PC-3 (cell line): ENCODE measurements at regions not wholly inside any gene's neighbourhood (a gene's known extent, or its start where the extent isn't known, plus 50 kb on each side); places are given as distances from the start of the nearest gene placed in this dataset.

Experiments used
- ATAC-seq: fragments of 200-7000 bp; cut with Tn5 transposase; 2 replicates; pipeline ENCODE4 v1.9.1; 2020; ENCODE audit warnings: mild to moderate bottlenecking, moderate library complexity
- BruUV-seq: library from RNA; stranded (reverse); fragments of 400-500 nt; replicated peaks from 2 replicates; lab custom pipeline; 2021; lab: Mats Ljungman, UMichigan
- CTCF ChIA-PET: fragments of 300-600 bp; sonication (Branson Sonifier 250); formaldehyde crosslinking; loops from one replicate; lab custom pipeline; 2022; ENCODE audit warnings: antibody characterized with exemption; lab: Charles Lee
- POLR2A ChIA-PET: fragments of 300-600 bp; sonication (Branson Sonifier 250); formaldehyde crosslinking; loops from one replicate; lab custom pipeline; 2022; ENCODE audit warnings: antibody characterized with exemption; ENCODE audit not compliant: unreplicated experiment; lab: Charles Lee
- DNase-seq: peaks from one replicate; pipeline ENCODE4 v3.0.0-alpha.2; 2015
- H2AFZ ChIP-seq: fragments of 300-600 bp; sonication (generic); 2 replicates; pipeline ENCODE4 v1.6.0; 2016; ENCODE audit warnings: antibody characterized with exemption, low read length
- H3F3A ChIP-seq: fragments of 300-600 bp; sonication (generic); one replicate; pipeline ENCODE4 v1.6.0; 2017; ENCODE audit warnings: antibody characterized with exemption, low read length, control low read depth, mild to moderate bottlenecking; ENCODE audit not compliant: unreplicated experiment
- H3K27ac ChIP-seq: fragments of 300-600 bp; sonication (generic); 2 replicates; pipeline ENCODE4 v1.5.1; 2016; ENCODE audit warnings: mild to moderate bottlenecking, low read length
- H3K27me3 ChIP-seq: fragments of 300-600 bp; sonication (generic); 2 replicates; pipeline ENCODE4 v1.6.1; 2016; ENCODE audit warnings: low read length, mixed read lengths
- H3K36me3 ChIP-seq: fragments of 300-600 bp; sonication (generic); 2 replicates; pipeline ENCODE4 v1.6.1; 2016; ENCODE audit warnings: low read depth, mixed run types, low read length, mixed read lengths
- H3K4me1 ChIP-seq: fragments of 300-600 bp; sonication (generic); 2 replicates; pipeline ENCODE4 v1.5.1; 2016; ENCODE audit warnings: low read length; ENCODE audit not compliant: insufficient read depth
- H3K4me2 ChIP-seq: fragments of 300-600 bp; sonication (generic); 2 replicates; pipeline ENCODE4 v1.6.0; 2016; ENCODE audit warnings: low read length
- H3K4me3 ChIP-seq: fragments of 300-600 bp; sonication (generic); 2 replicates; pipeline ENCODE4 v1.5.1; 2016; ENCODE audit warnings: mild to moderate bottlenecking, low read length, mixed read lengths
- H3K79me2 ChIP-seq: fragments of 300-600 bp; sonication (generic); 2 replicates; pipeline ENCODE4 v1.6.1; 2017; ENCODE audit warnings: low read length, mixed read lengths
- H3K9ac ChIP-seq: fragments of 300-600 bp; sonication (generic); 2 replicates; pipeline ENCODE4 v1.6.0; 2016; ENCODE audit warnings: mild to moderate bottlenecking, low read length
- H3K9me2 ChIP-seq: fragments of 300-600 bp; sonication (generic); replicated peaks from 2 replicates; pipeline ENCODE4 v1.6.1; 2016; ENCODE audit warnings: mixed run types, low read length, mixed read lengths
- H3K9me3 ChIP-seq: fragments of 300-600 bp; sonication (generic); 2 replicates; pipeline ENCODE4 v1.6.1; 2016; ENCODE audit warnings: low read length, mixed read lengths
- H4K20me1 ChIP-seq: fragments of 300-600 bp; sonication (generic); 2 replicates; pipeline ENCODE4 v1.6.1; 2016; ENCODE audit warnings: low read length, mixed read lengths
- CTCF ChIP-seq: fragments of 300-600 bp; sonication (generic); conservative IDR thresholded peaks from 2 replicates; pipeline ENCODE4 v1.5.1; 2017; ENCODE audit warnings: antibody characterized with exemption, low read depth, mild to moderate bottlenecking, low read length
- EZH2 ChIP-seq: fragments of 300-600 bp; sonication (generic); IDR thresholded peaks from one replicate; pipeline ENCODE4 v1.6.1; 2017; ENCODE audit warnings: antibody characterized with exemption, mild to moderate bottlenecking, low read length; ENCODE audit not compliant: unreplicated experiment
- EZH2phosphoT487 ChIP-seq: fragments of 300-600 bp; sonication (generic); IDR thresholded peaks from 2 replicates; pipeline ENCODE4 v1.6.1; 2018; ENCODE audit warnings: mild to moderate bottlenecking, antibody characterized with exemption, low read length, borderline replicate concordance
- intact Hi-C: fragments of 100-400 bp; cut with micrococcal nuclease; formaldehyde crosslinking; loops from 2 replicates; pipeline ENCODE4 v1.9.0; 2023

GRCh38 chr18:44520981-44521667 is 159.6 kb upstream of the SETBP1 start:
- no peaks in the 10 kb centered on the region for H3K9me3 ChIP-seq
- peaks cover 35% of the 10 kb centered on the region for H3K4me1 ChIP-seq
- no peaks in the 10 kb centered on the region for H3F3A ChIP-seq
- H4K20me1 ChIP-seq = no peaks in the 10 kb centered on the region
- H3K79me2 ChIP-seq = no peaks in the 10 kb centered on the region
- peak overlapping the region; percentile 38; the same call in 1 of the 2 replicates for H3K9ac ChIP-seq
- H3K27me3 ChIP-seq = no peaks in the 10 kb centered on the region
- DNase-seq (peak; percentile 71), ATAC-seq (peak; percentile 94)
- CTCF ChIA-PET = interaction anchor here (0.5 kb wide), 1 partner anchor 54 kb away, joined by 3 read pairs; no protein-coding TSS in a partner anchor
- intact Hi-C loops = loop anchor here (1.0 to 2.0 kb wide), 2 partner anchors 16 to 80 kb away; no protein-coding TSS in a partner anchor
- BruUV-seq = no TSS peak
- no peaks in the 10 kb centered on the region for H3K36me3 ChIP-seq
- peak overlapping the region; percentile 30; the same call in 1 of the 2 replicates for H2AFZ ChIP-seq
- H3K4me2 ChIP-seq = peak overlapping the region; percentile 73
- peak overlapping the region; percentile 9; the same call in 1 of the 2 replicates for H3K4me3 ChIP-seq
- H3K9me2 ChIP-seq = no peaks in the 10 kb centered on the region
- TF ChIP-seq EZH2phosphoT487 (no peak), CTCF (no peak), EZH2 (no peak)
- POLR2A ChIA-PET = no interaction called here
- peak overlapping the region; percentile 91 for H3K27ac ChIP-seq

- Histone ChIP-seq H3K36me3 (no peaks in the 10 kb centered on the region), H3K27ac (peak overlapping the region; percentile 91), H3F3A (no peaks in the 10 kb centered on the region), H3K79me2 (no peaks in the 10 kb centered on the region), H3K27me3 (no peaks in the 10 kb centered on the region), H4K20me1 (no peaks in the 10 kb centered on the region), H2AFZ (peak overlapping the region; percentile 30; the same call in 1 of the 2 replicates), H3K9ac (peak overlapping the region; percentile 31; the same call in 1 of the 2 replicates), H3K9me3 (no peaks in the 10 kb centered on the region), H3K4me2 (peak overlapping the region; percentile 73), H3K4me1 (peaks cover 35% of the 10 kb centered on the region), H3K9me2 (no peaks in the 10 kb centered on the region), H3K4me3 (peak overlapping the region; percentile 9; the same call in 1 of the 2 replicates)
- no peak for ATAC-seq
- ChIA-PET POLR2A (no interaction called here), CTCF (no interaction called here)
- TF ChIP-seq EZH2 = no peak
- no peak for TF ChIP-seq CTCF
- TF ChIP-seq EZH2phosphoT487 = no peak
- peak; percentile 39 for DNase-seq
- no TSS peak for BruUV-seq
- intact Hi-C loops = loop anchor here (1.0 to 2.0 kb wide), 2 partner anchors 16 to 79 kb away; no protein-coding TSS in a partner anchor
Observed at GRCh38 chr18:44521668-44522022, 159.0 kb upstream of the SETBP1 start.
